Bronchial epithelial cell (primary cell): ENCODE measurements at regions not wholly inside any gene's neighbourhood (a gene's known extent, or its start where the extent isn't known, plus 50 kb on each side); places are given as distances from the start of the nearest gene placed in this dataset.

Source experiments
- DNase-seq: peaks from one replicate; pipeline ENCODE4 v3.0.0-alpha.2; 2010; ENCODE audit warnings: low read depth
- FAIRE-seq: peaks from 2 replicates; lab custom pipeline; 2011; peaks lifted over from hg19 to GRCh38; lab: Jason Lieb, UNC
- H3K27me3 ChIP-seq: 2 replicates; pipeline ENCODE4 v1.5.1; 2011; ENCODE audit warnings: low read length; ENCODE audit not compliant: control insufficient read depth, insufficient read depth
- H3K36me3 ChIP-seq: 2 replicates; pipeline ENCODE4 v1.5.1; 2011; ENCODE audit warnings: low read length; ENCODE audit not compliant: control insufficient read depth, insufficient read depth
- H3K4me3 ChIP-seq: 2 replicates; pipeline ENCODE4 v1.5.1; 2011; ENCODE audit warnings: mild to moderate bottlenecking, low read depth, low read length, control low read depth
- TF ChIP-seq, protein P1 (sequence below): IDR thresholded peaks from 2 replicates; pipeline ENCODE4 v1.5.1; 2011; ENCODE audit warnings: mild to moderate bottlenecking, moderate library complexity, low read length, control low read depth, inconsistent platforms; ENCODE audit not compliant: insufficient read depth, severe bottlenecking

DNA sequence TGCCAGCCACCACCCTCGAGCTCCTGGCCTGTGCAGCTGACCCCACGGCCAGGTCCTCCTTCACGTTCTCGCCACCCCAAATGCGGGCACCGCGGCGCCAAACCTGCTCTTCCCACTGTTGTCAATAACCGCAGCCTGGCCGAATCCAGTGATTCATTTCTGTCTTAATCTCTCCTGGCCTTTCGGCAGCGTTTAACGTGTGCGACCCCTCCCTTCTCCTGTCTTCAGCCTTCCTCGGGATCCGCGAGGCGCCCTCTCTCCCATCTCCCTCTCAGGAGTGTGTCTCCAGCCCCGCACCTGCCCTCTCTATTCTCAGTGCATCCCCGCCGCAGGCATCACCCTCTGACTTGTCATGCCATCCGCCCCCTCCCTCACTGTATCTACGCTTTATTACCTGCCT is 91.4 kb downstream of the THBS2 start:
- DNase-seq = no peak
- TF ChIP-seq, protein P1, sequence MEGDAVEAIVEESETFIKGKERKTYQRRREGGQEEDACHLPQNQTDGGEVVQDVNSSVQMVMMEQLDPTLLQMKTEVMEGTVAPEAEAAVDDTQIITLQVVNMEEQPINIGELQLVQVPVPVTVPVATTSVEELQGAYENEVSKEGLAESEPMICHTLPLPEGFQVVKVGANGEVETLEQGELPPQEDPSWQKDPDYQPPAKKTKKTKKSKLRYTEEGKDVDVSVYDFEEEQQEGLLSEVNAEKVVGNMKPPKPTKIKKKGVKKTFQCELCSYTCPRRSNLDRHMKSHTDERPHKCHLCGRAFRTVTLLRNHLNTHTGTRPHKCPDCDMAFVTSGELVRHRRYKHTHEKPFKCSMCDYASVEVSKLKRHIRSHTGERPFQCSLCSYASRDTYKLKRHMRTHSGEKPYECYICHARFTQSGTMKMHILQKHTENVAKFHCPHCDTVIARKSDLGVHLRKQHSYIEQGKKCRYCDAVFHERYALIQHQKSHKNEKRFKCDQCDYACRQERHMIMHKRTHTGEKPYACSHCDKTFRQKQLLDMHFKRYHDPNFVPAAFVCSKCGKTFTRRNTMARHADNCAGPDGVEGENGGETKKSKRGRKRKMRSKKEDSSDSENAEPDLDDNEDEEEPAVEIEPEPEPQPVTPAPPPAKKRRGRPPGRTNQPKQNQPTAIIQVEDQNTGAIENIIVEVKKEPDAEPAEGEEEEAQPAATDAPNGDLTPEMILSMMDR = no peak
- no peaks in the 10 kb centered on the region for H3K36me3 ChIP-seq
- H3K27me3 ChIP-seq = no peaks in the 10 kb centered on the region
- no peak overlapping the region for H3K4me3 ChIP-seq
- no peak for FAIRE-seq

DNA sequence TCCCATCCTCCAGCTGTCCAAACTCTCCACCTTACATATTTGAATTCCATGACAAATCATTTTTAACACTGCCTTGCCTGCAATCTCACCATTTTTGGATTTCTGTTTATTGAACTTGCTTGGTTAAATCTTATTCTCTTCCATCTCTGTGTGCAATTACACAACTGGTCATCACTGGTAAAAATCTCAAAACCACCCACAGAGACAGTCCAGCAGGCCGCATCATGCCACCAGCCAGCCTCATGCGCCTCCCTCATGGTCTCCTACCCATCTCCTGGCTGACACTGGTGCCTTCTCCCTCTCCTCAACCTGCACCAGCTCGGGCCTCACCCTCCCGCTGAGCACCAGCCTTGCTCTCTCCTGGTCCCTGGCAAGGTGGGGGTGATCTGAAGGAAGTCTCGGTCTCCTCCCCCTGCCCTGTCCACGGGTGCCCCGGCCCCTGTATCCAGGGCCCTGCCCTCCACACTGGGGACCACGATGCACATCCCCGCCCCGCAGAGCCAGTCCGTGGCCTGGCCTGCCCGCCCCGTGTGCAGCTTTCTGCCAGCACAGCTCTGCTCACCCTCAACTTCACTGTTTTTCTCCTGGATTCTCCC is 92.0 kb downstream of the THBS2 start:
- DNase-seq (no peak), FAIRE-seq (no peak)
- TF ChIP-seq, protein P1 = no peak
- Histone ChIP-seq H3K4me3 (no peak overlapping the region), H3K27me3 (no peaks in the 10 kb centered on the region), H3K36me3 (no peaks in the 10 kb centered on the region)

DNA sequence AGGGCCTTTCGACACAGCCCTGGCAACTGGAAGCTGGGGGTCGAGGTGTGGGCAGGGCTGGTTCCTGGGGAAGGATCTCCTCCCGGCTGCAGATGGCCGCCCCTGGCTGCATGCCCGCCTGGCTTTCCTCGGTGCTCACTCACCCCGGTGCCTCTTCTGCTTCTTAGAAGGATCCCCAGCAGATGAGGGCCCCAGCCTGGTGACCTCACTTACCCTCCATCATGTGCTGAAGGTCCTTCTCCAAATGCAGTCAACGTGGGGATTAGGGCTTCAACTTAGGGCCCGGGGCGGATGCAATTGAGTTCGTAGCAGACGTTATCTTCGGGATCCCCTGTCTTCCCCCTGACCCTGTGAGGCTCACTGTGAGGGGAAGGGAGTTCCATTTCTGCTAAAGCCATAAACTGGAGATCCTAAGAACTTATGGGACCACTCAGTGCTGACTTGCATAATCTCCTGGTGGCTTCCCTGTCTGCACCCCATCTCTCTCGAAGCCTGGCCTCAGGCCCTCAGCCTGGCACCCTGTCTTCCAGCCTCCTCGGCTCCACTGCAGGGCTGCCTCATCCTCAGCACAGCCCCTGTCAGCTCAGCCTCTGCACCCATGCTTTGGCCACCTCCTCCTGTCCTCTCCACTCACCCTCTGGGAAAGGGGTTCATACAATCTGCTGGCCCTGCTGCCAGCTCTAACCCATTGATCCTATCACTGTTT is 92.6 kb downstream of the THBS2 start:
- TF ChIP-seq, protein P1 = no peak
- FAIRE-seq = no peak
- H3K27me3 ChIP-seq = no peaks in the 10 kb centered on the region
- no peak for DNase-seq
- H3K36me3 ChIP-seq = no peaks in the 10 kb centered on the region
- H3K4me3 ChIP-seq = no peak overlapping the region

DNA sequence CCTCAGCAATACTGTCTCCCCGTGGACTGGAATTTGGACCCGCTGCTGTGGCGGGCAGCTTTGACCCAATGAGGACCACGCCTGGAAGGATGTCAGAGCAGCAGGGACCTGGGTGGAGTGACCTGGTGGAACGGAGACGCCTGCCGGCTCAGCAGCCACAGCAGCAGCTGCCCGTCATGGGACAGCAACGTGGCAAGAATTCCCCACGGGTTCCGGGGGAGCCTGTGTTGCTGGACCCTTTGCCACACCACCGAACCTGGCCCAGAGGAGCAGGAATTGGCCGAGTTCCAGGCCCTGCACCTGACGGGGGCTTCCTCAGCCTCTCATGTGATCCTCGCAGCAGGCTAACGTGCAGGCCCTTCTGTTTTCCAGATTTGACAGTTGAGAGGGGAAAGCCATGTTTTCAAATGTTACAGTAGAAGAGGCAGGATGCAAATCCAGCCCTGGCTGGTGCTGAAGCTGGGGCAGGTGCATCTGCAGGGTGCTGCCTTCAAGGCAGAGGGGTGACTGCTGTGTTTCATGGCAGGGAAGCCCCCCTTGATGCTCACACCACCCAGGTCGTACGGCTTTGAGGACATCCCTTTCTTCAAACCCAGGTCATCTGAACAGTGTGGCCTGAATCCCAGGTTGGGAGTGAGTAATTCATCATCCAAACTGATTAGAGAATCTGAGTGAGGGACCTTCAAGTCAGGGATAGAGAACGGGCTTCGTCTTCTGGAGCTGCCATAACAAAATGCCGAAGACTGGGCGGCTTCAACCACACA is 93.4 kb downstream of the THBS2 start:
- Histone ChIP-seq H3K27me3 (no peaks in the 10 kb centered on the region), H3K36me3 (no peaks in the 10 kb centered on the region), H3K4me3 (no peak overlapping the region)
- DNase-seq = no peak
- FAIRE-seq = no peak
- TF ChIP-seq, protein P1 = no peak

DNA sequence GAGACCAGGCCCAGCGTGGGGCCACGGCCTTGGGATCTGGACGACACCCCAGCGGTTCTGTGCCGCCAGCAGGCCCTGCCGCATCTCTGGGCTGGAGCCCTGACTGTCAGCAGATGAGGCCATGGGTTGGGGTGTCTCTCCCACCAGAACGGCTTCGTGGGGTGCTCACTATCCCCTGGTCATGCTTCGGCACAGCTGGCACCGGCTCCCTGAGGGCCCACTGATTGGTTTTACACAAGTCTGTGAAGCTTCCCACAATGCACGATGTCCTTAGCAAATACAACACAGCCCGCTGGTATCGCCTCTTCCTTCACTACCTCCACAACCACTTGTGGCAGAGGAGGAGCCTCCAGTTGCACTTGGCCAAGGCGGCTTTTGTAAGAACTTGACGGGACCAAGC is 94.3 kb downstream of the THBS2 start:
- FAIRE-seq (no peak), DNase-seq (no peak)
- TF ChIP-seq, protein P1 = no peak
- Histone ChIP-seq H3K4me3 (no peak overlapping the region), H3K27me3 (no peaks in the 10 kb centered on the region), H3K36me3 (no peaks in the 10 kb centered on the region)
